ENCODE measurements at regions not wholly inside any gene's neighbourhood (a gene's known extent, or its start where the extent isn't known, plus 50 kb on each side); places are given as distances from the start of the nearest gene placed in this dataset.

DNA sequence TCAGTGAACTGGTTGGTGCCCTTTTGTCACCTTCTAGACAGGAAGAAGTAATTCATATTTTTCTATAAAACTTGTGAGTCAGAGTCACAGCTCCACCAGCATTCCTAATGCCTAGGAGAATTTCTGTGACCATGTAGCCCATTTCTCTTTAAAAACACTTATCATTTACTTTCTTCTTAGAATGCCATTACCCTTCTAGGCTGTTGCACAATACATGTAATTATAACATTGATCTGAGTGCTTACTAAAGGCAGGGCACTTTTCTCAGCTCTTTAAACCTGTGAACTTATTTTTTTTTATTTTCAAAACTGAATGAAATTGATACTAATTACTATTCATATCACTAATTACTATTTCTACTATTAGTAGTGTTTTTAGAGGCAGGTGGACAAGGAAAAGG is 373.7 kb downstream of the TLE4 start:
- TF ChIP-seq, protein P1, sequence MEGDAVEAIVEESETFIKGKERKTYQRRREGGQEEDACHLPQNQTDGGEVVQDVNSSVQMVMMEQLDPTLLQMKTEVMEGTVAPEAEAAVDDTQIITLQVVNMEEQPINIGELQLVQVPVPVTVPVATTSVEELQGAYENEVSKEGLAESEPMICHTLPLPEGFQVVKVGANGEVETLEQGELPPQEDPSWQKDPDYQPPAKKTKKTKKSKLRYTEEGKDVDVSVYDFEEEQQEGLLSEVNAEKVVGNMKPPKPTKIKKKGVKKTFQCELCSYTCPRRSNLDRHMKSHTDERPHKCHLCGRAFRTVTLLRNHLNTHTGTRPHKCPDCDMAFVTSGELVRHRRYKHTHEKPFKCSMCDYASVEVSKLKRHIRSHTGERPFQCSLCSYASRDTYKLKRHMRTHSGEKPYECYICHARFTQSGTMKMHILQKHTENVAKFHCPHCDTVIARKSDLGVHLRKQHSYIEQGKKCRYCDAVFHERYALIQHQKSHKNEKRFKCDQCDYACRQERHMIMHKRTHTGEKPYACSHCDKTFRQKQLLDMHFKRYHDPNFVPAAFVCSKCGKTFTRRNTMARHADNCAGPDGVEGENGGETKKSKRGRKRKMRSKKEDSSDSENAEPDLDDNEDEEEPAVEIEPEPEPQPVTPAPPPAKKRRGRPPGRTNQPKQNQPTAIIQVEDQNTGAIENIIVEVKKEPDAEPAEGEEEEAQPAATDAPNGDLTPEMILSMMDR (IDR thresholded peaks at IDR 0.05 in 2 of 3, conservative IDR thresholded peaks at IDR 0.05 in 1 of 3; ENCODE audit: control insufficient read depth in 2 of 3, extremely low read depth in 1 of 3, insufficient read depth in 1 of 3, low read depth in 3 of 3, low read length in 3 of 3): no peak
- TF ChIP-seq MYC (IDR thresholded peaks at IDR 0.05; ENCODE audit: insufficient read depth, insufficient read length, insufficient replicate concordance, low read length, severe bottlenecking) (no peak), REST (IDR thresholded peaks at IDR 0.05; ENCODE audit: low read depth, low read length) (no peak), PBX3 (IDR thresholded peaks at IDR 0.05; ENCODE audit: insufficient replicate concordance, low read depth, low read length) (no peak), ZNF217 (IDR thresholded peaks at IDR 0.05) (no peak), NFYB (IDR thresholded peaks at IDR 0.05; ENCODE audit: insufficient read depth, low read depth, low read length) (no peak), ESRRA (IDR thresholded peaks at IDR 0.05; ENCODE audit: low read length) (no peak), SIN3A (IDR thresholded peaks at IDR 0.05; ENCODE audit: low read depth, low read length) (no peak), EZH2 (IDR thresholded peaks at IDR 0.05; ENCODE audit: borderline replicate concordance, control insufficient read depth, low read depth, low read length) (no peak), USF1 (IDR thresholded peaks at IDR 0.05; ENCODE audit: borderline replicate concordance, extremely low read length, insufficient read depth, low read depth, low read length) (no peak), ZBED1 (IDR thresholded peaks at IDR 0.05; ENCODE audit: borderline replicate concordance) (no peak), FOS (IDR thresholded peaks at IDR 0.05; ENCODE audit: borderline replicate concordance, extremely low read depth, insufficient read length) (no peak)
- TF ChIP-seq, protein P2, sequence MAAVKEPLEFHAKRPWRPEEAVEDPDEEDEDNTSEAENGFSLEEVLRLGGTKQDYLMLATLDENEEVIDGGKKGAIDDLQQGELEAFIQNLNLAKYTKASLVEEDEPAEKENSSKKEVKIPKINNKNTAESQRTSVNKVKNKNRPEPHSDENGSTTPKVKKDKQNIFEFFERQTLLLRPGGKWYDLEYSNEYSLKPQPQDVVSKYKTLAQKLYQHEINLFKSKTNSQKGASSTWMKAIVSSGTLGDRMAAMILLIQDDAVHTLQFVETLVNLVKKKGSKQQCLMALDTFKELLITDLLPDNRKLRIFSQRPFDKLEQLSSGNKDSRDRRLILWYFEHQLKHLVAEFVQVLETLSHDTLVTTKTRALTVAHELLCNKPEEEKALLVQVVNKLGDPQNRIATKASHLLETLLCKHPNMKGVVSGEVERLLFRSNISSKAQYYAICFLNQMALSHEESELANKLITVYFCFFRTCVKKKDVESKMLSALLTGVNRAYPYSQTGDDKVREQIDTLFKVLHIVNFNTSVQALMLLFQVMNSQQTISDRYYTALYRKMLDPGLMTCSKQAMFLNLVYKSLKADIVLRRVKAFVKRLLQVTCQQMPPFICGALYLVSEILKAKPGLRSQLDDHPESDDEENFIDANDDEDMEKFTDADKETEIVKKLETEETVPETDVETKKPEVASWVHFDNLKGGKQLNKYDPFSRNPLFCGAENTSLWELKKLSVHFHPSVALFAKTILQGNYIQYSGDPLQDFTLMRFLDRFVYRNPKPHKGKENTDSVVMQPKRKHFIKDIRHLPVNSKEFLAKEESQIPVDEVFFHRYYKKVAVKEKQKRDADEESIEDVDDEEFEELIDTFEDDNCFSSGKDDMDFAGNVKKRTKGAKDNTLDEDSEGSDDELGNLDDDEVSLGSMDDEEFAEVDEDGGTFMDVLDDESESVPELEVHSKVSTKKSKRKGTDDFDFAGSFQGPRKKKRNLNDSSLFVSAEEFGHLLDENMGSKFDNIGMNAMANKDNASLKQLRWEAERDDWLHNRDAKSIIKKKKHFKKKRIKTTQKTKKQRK (IDR thresholded peaks at IDR 0.05; ENCODE audit: low read depth, low read length): no peak

Data from GM12878 (cell line).